Peyer's patch (tissue), 4 donors: ENCODE measurements at regions not wholly inside any gene's neighbourhood (a gene's known extent, or its start where the extent isn't known, plus 50 kb on each side); places are given as distances from the start of the nearest gene placed in this dataset.

Source experiments
- DNase-seq, 3 donors: peaks; one replicate each; pipeline ENCODE4 v3.0.0-alpha.2; 2017 to 2019
- H3K27ac ChIP-seq, 4 donors: fragments of 200-600 bp; sonication (generic); one replicate each; pipeline ENCODE4 v1.5.1; 2016 to 2019
- H3K27me3 ChIP-seq, 2 donors: fragments of 200-600 bp; sonication (generic); one replicate each; pipeline ENCODE4 v1.5.1; 2019
- H3K36me3 ChIP-seq, 3 donors: fragments of 200-600 bp; sonication (generic); one replicate each; pipeline ENCODE4 v1.5.1; 2016 to 2019
- H3K4me1 ChIP-seq, 4 donors: fragments of 200-600 bp; sonication (generic); one replicate each; pipeline ENCODE4 v1.5.1; 2016 to 2019
- H3K4me3 ChIP-seq, 4 donors: fragments of 200-600 bp; sonication (generic); 1 replicate in 3 of 4; 2 replicates in 1 of 4; pipeline ENCODE4 v1.5.1; 2016 to 2019; ENCODE audit warnings: mild to moderate bottlenecking in 1 of 4
- H3K9me3 ChIP-seq, 4 donors: fragments of 200-600 bp; sonication (generic); one replicate each; pipeline ENCODE4 v1.5.1; 2016 to 2019; ENCODE audit warnings: mild to moderate bottlenecking in 1 of 4
- CTCF ChIP-seq, 6 experiments: fragments of 450-650 bp in 4 of 6; fragments of 200-600 bp in 2 of 6; sonication (generic) in 1 of 6; IDR thresholded peaks; one replicate each; pipeline ENCODE4 v1.5.1; 2017 to 2019; ENCODE audit warnings: antibody characterized with exemption in 6 of 6, mild to moderate bottlenecking in 3 of 6, moderate library complexity in 1 of 6
- POLR2A ChIP-seq, 2 donors: fragments of 450-650 bp; IDR thresholded peaks; one replicate each; pipeline ENCODE4 v1.5.1; 2017; ENCODE audit warnings: antibody characterized with exemption in 2 of 2, mild to moderate bottlenecking in 2 of 2, moderate library complexity in 2 of 2

- H3K4me1 ChIP-seq, result no peaks in the 10 kb centered on the region
- no peak for TF ChIP-seq CTCF (IDR thresholded peaks at IDR 0.05)
- no peak for TF ChIP-seq POLR2A (IDR thresholded peaks at IDR 0.05)
- H3K9me3 ChIP-seq, result no peaks in the 10 kb centered on the region
- H3K4me3 ChIP-seq, result no peak overlapping the region
- H3K27me3 ChIP-seq, result no peaks in the 10 kb centered on the region
- no peaks in the 10 kb centered on the region for H3K36me3 ChIP-seq
- no peak for DNase-seq
- no peak overlapping the region for H3K27ac ChIP-seq
Measured at GRCh38 chr4:149886786-149887490, 71.3 kb upstream of the IQCM start.

- H3K27ac ChIP-seq, result no peak overlapping the region
- H3K4me3 ChIP-seq, result no peak overlapping the region
- H3K4me1 ChIP-seq, result no peaks in the 10 kb centered on the region
- H3K27me3 ChIP-seq, result no peaks in the 10 kb centered on the region
- H3K9me3 ChIP-seq, result no peaks in the 10 kb centered on the region
- H3K36me3 ChIP-seq, result no peaks in the 10 kb centered on the region
- no peak for DNase-seq
- TF ChIP-seq CTCF (IDR thresholded peaks at IDR 0.05) (no peak), POLR2A (IDR thresholded peaks at IDR 0.05) (no peak)
Measured at GRCh38 chr4:149889991-149890390, 74.3 kb upstream of the IQCM start.

GRCh38 chr4:149890531-149890930 is 74.9 kb upstream of the IQCM start:
- Histone ChIP-seq H3K36me3 (no peaks in the 10 kb centered on the region), H3K9me3 (no peaks in the 10 kb centered on the region), H3K27me3 (no peaks in the 10 kb centered on the region), H3K4me3 (no peak overlapping the region), H3K27ac (no peak overlapping the region), H3K4me1 (no peaks in the 10 kb centered on the region)
- TF ChIP-seq POLR2A (IDR thresholded peaks at IDR 0.05) (no peak), CTCF (IDR thresholded peaks at IDR 0.05) (no peak)
- no peak for DNase-seq

GRCh38 chr4:149891426-149891825 is 75.8 kb upstream of the IQCM start:
- H3K36me3 ChIP-seq, result no peaks in the 10 kb centered on the region
- no peaks in the 10 kb centered on the region for H3K27me3 ChIP-seq
- no peak for DNase-seq
- TF ChIP-seq CTCF (IDR thresholded peaks at IDR 0.05), result no peak
- no peak for TF ChIP-seq POLR2A (IDR thresholded peaks at IDR 0.05)
- no peak overlapping the region for H3K4me3 ChIP-seq
- no peak overlapping the region for H3K27ac ChIP-seq
- no peaks in the 10 kb centered on the region for H3K4me1 ChIP-seq
- H3K9me3 ChIP-seq, result no peaks in the 10 kb centered on the region

GRCh38 chr4:149896432-149896831 is 80.8 kb upstream of the IQCM start:
- no peak overlapping the region for H3K27ac ChIP-seq
- no peak for DNase-seq
- TF ChIP-seq POLR2A (IDR thresholded peaks at IDR 0.05) (no peak), CTCF (IDR thresholded peaks at IDR 0.05) (peak in 1 of 6 experiments; percentile 31)

GRCh38 chr4:149897783-149898182 is 82.1 kb upstream of the IQCM start:
- no peak for DNase-seq
- Histone ChIP-seq H3K27ac (no peak overlapping the region), H3K4me1 (no peaks in the 10 kb centered on the region), H3K36me3 (no peaks in the 10 kb centered on the region), H3K9me3 (no peaks in the 10 kb centered on the region), H3K4me3 (no peak overlapping the region), H3K27me3 (no peaks in the 10 kb centered on the region)
- peak in 3 of 6 experiments; percentile 49 to 56 (median 55) for TF ChIP-seq CTCF (IDR thresholded peaks at IDR 0.05)
- TF ChIP-seq POLR2A (IDR thresholded peaks at IDR 0.05), result no peak

More at GRCh38 chr4:149896432-149896831, 80.8 kb upstream of the IQCM start:
- H3K4me3 ChIP-seq, result no peak overlapping the region
- H3K27me3 ChIP-seq, result no peaks in the 10 kb centered on the region
- H3K9me3 ChIP-seq, result no peaks in the 10 kb centered on the region
- no peaks in the 10 kb centered on the region for H3K4me1 ChIP-seq
- no peaks in the 10 kb centered on the region for H3K36me3 ChIP-seq
